MM.1S (cell line): ENCODE measurements at regions not wholly inside any gene's neighbourhood (a gene's known extent, or its start where the extent isn't known, plus 50 kb on each side); places are given as distances from the start of the nearest gene placed in this dataset.

ENCODE experiments used
- DNase-seq: peaks from one replicate; pipeline ENCODE4 v3.0.0-alpha.2; 2015
- H2AFZ ChIP-seq: fragments of 300-600 bp; sonication (generic); 2 replicates; pipeline ENCODE4 v1.6.0; 2016; ENCODE audit warnings: antibody characterized with exemption, low read length
- H3F3A ChIP-seq: fragments of 300-600 bp; sonication (generic); 2 replicates; pipeline ENCODE4 v1.6.1; 2016; ENCODE audit warnings: mild to moderate bottlenecking, antibody characterized with exemption, low read length, moderate library complexity, mixed read lengths; ENCODE audit not compliant: insufficient read depth
- H3K27ac ChIP-seq: fragments of 300-600 bp; sonication (generic); 2 replicates; pipeline ENCODE4 v1.5.1; 2016; ENCODE audit warnings: mild to moderate bottlenecking, low read length
- H3K27me3 ChIP-seq: fragments of 300-600 bp; sonication (generic); replicated peaks from 2 replicates; pipeline ENCODE4 v1.6.0; 2016; ENCODE audit warnings: low read length; ENCODE audit not compliant: insufficient read depth
- H3K36me3 ChIP-seq: fragments of 300-600 bp; sonication (generic); replicated peaks from 2 replicates; pipeline ENCODE4 v1.6.1; 2016; ENCODE audit warnings: mild to moderate bottlenecking, low read length, mixed read lengths; ENCODE audit not compliant: insufficient read depth
- H3K4me1 ChIP-seq: fragments of 300-600 bp; sonication (generic); 2 replicates; pipeline ENCODE4 v1.6.1; 2016; ENCODE audit warnings: low read length, mixed read lengths
- H3K4me2 ChIP-seq: fragments of 300-600 bp; sonication (generic); 2 replicates; pipeline ENCODE4 v1.6.0; 2016; ENCODE audit warnings: low read depth, low read length
- H3K4me3 ChIP-seq: fragments of 300-600 bp; sonication (generic); 2 replicates; pipeline ENCODE4 v1.5.1; 2016; ENCODE audit warnings: low read length, mixed read lengths
- H3K79me2 ChIP-seq: fragments of 300-600 bp; sonication (generic); 2 replicates; pipeline ENCODE4 v1.6.1; 2016; ENCODE audit warnings: mixed run types, low read length, mixed read lengths
- H3K9ac ChIP-seq: fragments of 300-600 bp; sonication (generic); 2 replicates; pipeline ENCODE4 v1.6.1; 2016; ENCODE audit warnings: low read length, mixed read lengths
- H3K9me2 ChIP-seq: fragments of 300-600 bp; sonication (generic); replicated peaks from 2 replicates; pipeline ENCODE4 v1.6.1; 2016; ENCODE audit warnings: mild to moderate bottlenecking, low read length, mixed read lengths; ENCODE audit not compliant: insufficient read depth
- H3K9me3 ChIP-seq: fragments of 300-600 bp; sonication (generic); replicated peaks from 2 replicates; pipeline ENCODE4 v1.6.1; 2016; ENCODE audit warnings: mild to moderate bottlenecking, low read length, mixed read lengths; ENCODE audit not compliant: insufficient read depth
- H4K20me1 ChIP-seq: fragments of 300-600 bp; sonication (generic); 2 replicates; pipeline ENCODE4 v1.6.1; 2016; ENCODE audit warnings: mild to moderate bottlenecking, low read length, moderate library complexity, mixed read lengths; ENCODE audit not compliant: insufficient read depth
- EZH2 ChIP-seq: fragments of 300-600 bp; sonication (generic); optimal IDR thresholded peaks from 2 replicates; pipeline ENCODE3; 2017; ENCODE audit warnings: low read depth, mild to moderate bottlenecking, antibody characterized with exemption, low read length, mixed read lengths
- EZH2phosphoT487 ChIP-seq: fragments of 300-600 bp; sonication (generic); IDR thresholded peaks from 2 replicates; pipeline ENCODE4 v1.6.1; 2018; ENCODE audit warnings: antibody characterized with exemption, low read length
- TF ChIP-seq, protein P1 (sequence below): fragments of 300-600 bp; sonication (generic); IDR thresholded peaks from 2 replicates; pipeline ENCODE4 v1.5.1; 2016; ENCODE audit warnings: antibody characterized with exemption, low read length, mixed read lengths

DNA sequence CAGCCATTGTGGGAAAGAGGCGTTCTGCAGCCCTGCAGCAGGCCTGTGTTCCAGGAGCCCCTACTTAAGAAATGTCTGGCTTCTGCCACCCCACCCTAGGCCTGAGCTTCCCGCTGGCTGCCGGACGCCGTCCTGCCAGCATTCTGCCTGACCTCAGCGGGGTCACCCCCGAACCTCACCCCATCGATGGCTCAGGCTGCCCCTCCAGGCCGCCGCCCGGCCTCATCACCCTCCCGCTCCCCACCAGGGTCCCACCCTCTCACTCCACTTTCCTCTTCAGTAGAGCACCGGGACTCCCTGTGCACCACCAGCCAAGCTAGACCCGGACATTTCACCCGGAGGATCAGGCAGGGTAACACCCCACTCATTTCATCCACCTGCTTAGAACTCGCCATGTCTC lies 73.6 kb upstream of the SALL3 start:
- DNase-seq = no peak
- no peak overlapping the region for H3K4me3 ChIP-seq

GRCh38 chr18:78908462-78909260 lies 71.0 kb upstream of the SALL3 start:
- no peaks in the 10 kb centered on the region for H4K20me1 ChIP-seq
- TF ChIP-seq, protein P1, sequence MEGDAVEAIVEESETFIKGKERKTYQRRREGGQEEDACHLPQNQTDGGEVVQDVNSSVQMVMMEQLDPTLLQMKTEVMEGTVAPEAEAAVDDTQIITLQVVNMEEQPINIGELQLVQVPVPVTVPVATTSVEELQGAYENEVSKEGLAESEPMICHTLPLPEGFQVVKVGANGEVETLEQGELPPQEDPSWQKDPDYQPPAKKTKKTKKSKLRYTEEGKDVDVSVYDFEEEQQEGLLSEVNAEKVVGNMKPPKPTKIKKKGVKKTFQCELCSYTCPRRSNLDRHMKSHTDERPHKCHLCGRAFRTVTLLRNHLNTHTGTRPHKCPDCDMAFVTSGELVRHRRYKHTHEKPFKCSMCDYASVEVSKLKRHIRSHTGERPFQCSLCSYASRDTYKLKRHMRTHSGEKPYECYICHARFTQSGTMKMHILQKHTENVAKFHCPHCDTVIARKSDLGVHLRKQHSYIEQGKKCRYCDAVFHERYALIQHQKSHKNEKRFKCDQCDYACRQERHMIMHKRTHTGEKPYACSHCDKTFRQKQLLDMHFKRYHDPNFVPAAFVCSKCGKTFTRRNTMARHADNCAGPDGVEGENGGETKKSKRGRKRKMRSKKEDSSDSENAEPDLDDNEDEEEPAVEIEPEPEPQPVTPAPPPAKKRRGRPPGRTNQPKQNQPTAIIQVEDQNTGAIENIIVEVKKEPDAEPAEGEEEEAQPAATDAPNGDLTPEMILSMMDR = no peak
- TF ChIP-seq EZH2 (no peak), EZH2phosphoT487 (no peak)

More for the DNA sequence above, 73.6 kb upstream of the SALL3 start:
- Histone ChIP-seq H4K20me1 (no peaks in the 10 kb centered on the region), H3K27me3 (no peaks in the 10 kb centered on the region), H3K36me3 (no peaks in the 10 kb centered on the region), H3K9ac (no peak overlapping the region), H3K9me3 (no peaks in the 10 kb centered on the region), H3K79me2 (no peaks in the 10 kb centered on the region), H3K4me1 (no peaks in the 10 kb centered on the region), H3K27ac (no peak overlapping the region), H2AFZ (no peak overlapping the region), H3K9me2 (no peaks in the 10 kb centered on the region), H3K4me2 (no peak overlapping the region), H3F3A (no peaks in the 10 kb centered on the region)
- TF ChIP-seq EZH2phosphoT487 = no peak
- TF ChIP-seq, protein P1 = no peak
- TF ChIP-seq EZH2 = no peak

DNA sequence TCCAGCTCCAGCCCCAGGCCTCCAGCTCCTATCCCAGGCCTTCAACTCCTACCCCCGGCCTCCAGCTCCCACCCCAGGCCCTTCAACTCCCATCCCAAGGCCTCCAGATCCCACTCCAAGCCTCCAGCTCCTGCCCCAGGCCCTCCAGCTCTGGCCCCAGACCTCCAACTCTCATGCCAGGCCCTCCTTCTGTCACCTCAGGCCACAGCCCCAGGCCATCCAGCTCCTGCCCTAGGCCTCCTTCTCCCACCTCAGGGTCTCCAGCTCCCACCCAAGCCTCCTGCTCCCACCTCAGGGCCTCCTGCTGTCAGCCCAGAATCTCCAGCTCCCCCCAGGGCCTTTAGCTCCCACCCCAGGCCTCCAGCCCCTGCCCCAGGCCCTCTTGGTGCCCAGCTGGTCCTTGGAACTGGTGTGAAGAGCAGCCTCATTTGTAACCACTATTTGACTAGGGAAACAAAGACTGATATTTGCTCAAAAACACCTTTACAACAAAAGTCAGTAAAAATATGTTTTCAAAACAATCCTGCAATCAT lies 67.8 kb upstream of the SALL3 start:
- no peak for DNase-seq
- no peak overlapping the region for H3K4me2 ChIP-seq

More at GRCh38 chr18:78908462-78909260, 71.0 kb upstream of the SALL3 start:
- H3F3A ChIP-seq = no peaks in the 10 kb centered on the region
- H3K9ac ChIP-seq = no peak overlapping the region
- no peak overlapping the region for H2AFZ ChIP-seq
- H3K27ac ChIP-seq = no peak overlapping the region
- no peaks in the 10 kb centered on the region for H3K27me3 ChIP-seq
- no peaks in the 10 kb centered on the region for H3K9me3 ChIP-seq
- no peak overlapping the region for H3K4me3 ChIP-seq
- no peak overlapping the region for H3K4me2 ChIP-seq
- no peaks in the 10 kb centered on the region for H3K4me1 ChIP-seq
- no peaks in the 10 kb centered on the region for H3K36me3 ChIP-seq
- no peaks in the 10 kb centered on the region for H3K79me2 ChIP-seq
- no peaks in the 10 kb centered on the region for H3K9me2 ChIP-seq
- no peak for DNase-seq

More for the DNA sequence above, 67.8 kb upstream of the SALL3 start:
- Histone ChIP-seq H3K4me1 (no peaks in the 10 kb centered on the region), H3F3A (no peaks in the 10 kb centered on the region), H2AFZ (no peak overlapping the region), H3K79me2 (no peaks in the 10 kb centered on the region), H4K20me1 (no peaks in the 10 kb centered on the region), H3K9me2 (no peaks in the 10 kb centered on the region), H3K9me3 (no peaks in the 10 kb centered on the region), H3K27ac (no peak overlapping the region), H3K4me3 (no peak overlapping the region), H3K9ac (no peak overlapping the region), H3K27me3 (no peaks in the 10 kb centered on the region), H3K36me3 (no peaks in the 10 kb centered on the region)
- TF ChIP-seq, protein P1 = no peak
- no peak for TF ChIP-seq EZH2phosphoT487
- TF ChIP-seq EZH2 = no peak
